ENCODE measurements at regions not wholly inside any gene's neighbourhood (a gene's known extent, or its start where the extent isn't known, plus 50 kb on each side); places are given as distances from the start of the nearest gene placed in this dataset.

GRCh38 chr9:91053824-91054223, 252.2 kb downstream of the SYK start:
- CTCF ChIA-PET (ENCODE audit: partially characterized antibody): no interaction called here
- WGBS, 2 experiments (ENCODE audit: extremely low coverage in 1 of 2, insufficient coverage in 1 of 2, insufficient read length in 1 of 2, insufficient replicate concordance in 2 of 2, low coverage in 1 of 2, low lambda C conversion rate in 2 of 2, missing lambda C conversion rate in 1 of 2): 94% methylated on average over 2 of the region's 2 CpGs; no CpG with 5 or more reads in 1 of the 2 experiments

More at GRCh38 chr9:91053824-91054223, 252.2 kb downstream of the SYK start:
- Histone ChIP-seq H3K18ac (ENCODE audit: extremely low read depth, low read length) (no peak overlapping the region), H2BK12ac (ENCODE audit: low read depth, low read length) (no peak overlapping the region), H3K79me2 (ENCODE audit: control insufficient read depth in 1 of 2, insufficient read depth in 2 of 2, low read length in 2 of 2) (no peaks in the 10 kb centered on the region), H2AFZ (ENCODE audit: low read length) (no peak overlapping the region), H3K9ac (replicated peaks in 1 of 4; ENCODE audit: extremely low read depth in 1 of 4, low read depth in 3 of 4, low read length in 3 of 4) (no peak overlapping the region), H4K20me1 (replicated peaks in 1 of 2; ENCODE audit: control insufficient read depth in 1 of 2, insufficient read depth in 2 of 2, low read length in 2 of 2) (no peaks in the 10 kb centered on the region), H3K9me3 (ENCODE audit: insufficient read depth in 2 of 2, low read depth in 1 of 2, low read length in 1 of 2) (no peaks in the 10 kb centered on the region), H3K36me3 (ENCODE audit: control insufficient read depth in 2 of 4, insufficient read depth in 4 of 4, low read length in 3 of 4) (no peaks in the 10 kb centered on the region), H3K14ac (ENCODE audit: insufficient read length) (no peak overlapping the region), H4K91ac (replicated peaks; ENCODE audit: insufficient read length, low read length) (no peak overlapping the region), H4K5ac (ENCODE audit: insufficient read length, low read depth, low read length) (no peak overlapping the region), H2BK15ac (ENCODE audit: low read length) (no peak overlapping the region), H3K23ac (ENCODE audit: insufficient read length) (no peak overlapping the region), H3K79me1 (ENCODE audit: low read depth, low read length) (no peaks in the 10 kb centered on the region), H3K56ac (replicated peaks; ENCODE audit: insufficient read length, low read depth, low read length) (no peak overlapping the region), H3K27me3 (replicated peaks in 1 of 4; ENCODE audit: control insufficient read depth in 3 of 4, extremely low read depth in 1 of 4, insufficient read depth in 3 of 4, low read length in 3 of 4) (no peaks in the 10 kb centered on the region), H3K4ac (replicated peaks; ENCODE audit: insufficient read length, low read depth, low read length) (no peak overlapping the region), H2BK5ac (ENCODE audit: low read depth, low read length) (no peak overlapping the region), H2BK120ac (replicated peaks; ENCODE audit: low read depth, low read length) (no peak overlapping the region), H3K4me2 (ENCODE audit: insufficient read depth in 1 of 2, low read depth in 2 of 2, low read length in 2 of 2) (no peak overlapping the region), H3K4me3 (ENCODE audit: extremely low read depth in 1 of 4, insufficient read depth in 2 of 4, low read depth in 3 of 4, low read length in 4 of 4) (no peak overlapping the region), H2BK20ac (ENCODE audit: low read length) (no peak overlapping the region), H3K27ac (ENCODE audit: low read depth, low read length) (no peak overlapping the region), H3K4me1 (replicated peaks in 1 of 4; ENCODE audit: control insufficient read depth in 3 of 4, insufficient read depth in 4 of 4, low read length in 3 of 4) (no peaks in the 10 kb centered on the region), H3K23me2 (ENCODE audit: low read depth, low read length) (no peaks in the 10 kb centered on the region; the same call in 1 of the 2 replicates), H2AK5ac (ENCODE audit: low read depth, low read length) (no peak overlapping the region), H4K8ac (ENCODE audit: extremely low read depth, insufficient read depth, low read length) (no peak overlapping the region)
- DNase-seq (ENCODE audit: low read depth in 1 of 2, low spot score in 2 of 2) (no peak), FAIRE-seq (no peak)
- POLR2A ChIA-PET (ENCODE audit: partially characterized antibody): no interaction called here
- no peak for TF ChIP-seq JUN (IDR thresholded peaks at IDR 0.05; ENCODE audit: low read depth, low read length)
- TF ChIP-seq KDM1A (IDR thresholded peaks at IDR 0.05; ENCODE audit: borderline replicate concordance, low read length): no peak
- TF ChIP-seq SIN3A (conservative IDR thresholded peaks at IDR 0.05 in 1 of 2, IDR thresholded peaks at IDR 0.05 in 1 of 2; ENCODE audit: low read depth in 1 of 2, low read length in 2 of 2): no peak
- no peak for TF ChIP-seq CREB1 (IDR thresholded peaks at IDR 0.05)
- TF ChIP-seq MAFK (IDR thresholded peaks at IDR 0.05; ENCODE audit: low read depth, low read length): no peak
